HG03442 (cell line): ENCODE measurements at regions not wholly inside any gene's neighbourhood (a gene's known extent, or its start where the extent isn't known, plus 50 kb on each side); places are given as distances from the start of the nearest gene placed in this dataset.
A peak's percentile ranks its signal among the peaks of the same experiment; 100 is the strongest.

ENCODE experiments used
- ATAC-seq: cut with Tn5 transposase; IDR thresholded peaks from one replicate; pipeline ENCODE4 v1.9.1; 2021; ENCODE audit warnings: mild to moderate bottlenecking, moderate library complexity; ENCODE audit not compliant: unreplicated experiment

DNA sequence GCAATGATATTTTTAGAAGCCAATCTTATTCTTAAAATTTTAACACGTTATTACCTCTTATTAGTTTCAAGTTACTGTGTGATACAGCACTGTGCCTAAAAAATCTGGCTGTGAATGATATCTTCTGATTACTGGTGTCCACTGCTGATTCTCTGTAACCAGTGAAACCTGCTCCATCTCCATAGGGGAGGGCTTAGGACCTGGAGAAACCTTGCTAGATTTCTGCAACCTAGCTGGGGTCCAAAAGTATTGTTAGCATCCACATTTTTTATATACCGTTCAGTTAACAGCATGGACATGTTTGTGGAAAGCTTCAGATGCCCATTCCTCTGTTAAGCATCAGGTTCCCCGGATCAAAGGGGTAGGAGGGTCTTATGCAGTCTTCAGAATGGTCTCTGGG, 193.9 kb upstream of the TOPAZ1 start:
- no peak for ATAC-seq

DNA sequence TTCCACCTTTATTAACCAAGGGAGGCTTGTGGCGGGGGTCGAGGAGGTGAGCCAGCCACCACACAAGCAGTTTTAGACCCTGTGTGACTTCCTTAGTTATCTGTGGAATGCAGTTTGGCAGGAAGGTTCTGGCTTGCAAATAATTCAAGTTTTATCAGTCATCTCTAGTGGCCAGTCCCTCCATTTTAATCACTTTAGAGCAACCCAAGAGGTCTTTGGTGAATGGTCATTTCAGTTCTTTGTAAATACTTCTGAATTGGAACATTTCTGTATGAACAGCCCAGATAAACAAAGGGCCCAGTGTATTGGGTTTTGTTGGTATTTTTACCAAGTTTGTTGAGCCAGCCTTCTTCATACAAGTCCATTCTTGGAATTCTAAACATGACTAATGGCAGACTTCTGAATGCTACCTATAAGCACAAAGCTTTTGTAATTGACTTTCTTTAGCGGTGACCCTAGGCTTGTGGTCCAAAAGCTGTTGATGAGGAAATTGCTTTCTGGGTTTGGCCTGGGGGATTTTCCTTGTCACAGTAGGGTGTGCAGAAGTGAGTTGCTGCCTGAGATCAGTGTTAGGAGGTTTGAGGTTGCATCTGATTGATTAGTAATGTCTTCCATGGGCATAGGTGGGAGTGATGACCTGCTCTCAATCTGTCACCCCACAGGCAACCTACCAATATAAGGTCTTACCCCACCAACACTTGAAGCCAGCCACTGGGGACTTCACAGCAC, 193.3 kb upstream of the TOPAZ1 start:
- ATAC-seq = no peak

DNA sequence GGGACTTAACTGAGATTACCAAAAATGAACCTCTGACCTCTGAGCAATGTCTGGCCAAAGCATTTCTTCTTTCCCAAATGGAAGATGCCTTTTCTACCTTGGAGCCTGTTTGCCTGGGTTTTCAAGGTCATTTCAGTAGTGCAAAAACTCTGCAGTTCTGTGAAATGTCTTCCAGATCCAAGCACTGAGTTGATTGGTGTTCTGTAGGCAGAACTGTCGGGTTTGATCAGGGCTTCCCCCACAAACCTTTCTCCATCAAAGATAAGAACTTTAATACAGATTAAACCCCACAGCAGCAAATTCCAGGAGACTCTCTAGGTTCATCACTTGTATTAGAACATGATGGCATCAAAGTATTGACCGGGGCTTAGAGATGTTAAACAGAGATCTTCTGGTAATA, 192.7 kb upstream of the TOPAZ1 start:
- ATAC-seq = no peak

DNA sequence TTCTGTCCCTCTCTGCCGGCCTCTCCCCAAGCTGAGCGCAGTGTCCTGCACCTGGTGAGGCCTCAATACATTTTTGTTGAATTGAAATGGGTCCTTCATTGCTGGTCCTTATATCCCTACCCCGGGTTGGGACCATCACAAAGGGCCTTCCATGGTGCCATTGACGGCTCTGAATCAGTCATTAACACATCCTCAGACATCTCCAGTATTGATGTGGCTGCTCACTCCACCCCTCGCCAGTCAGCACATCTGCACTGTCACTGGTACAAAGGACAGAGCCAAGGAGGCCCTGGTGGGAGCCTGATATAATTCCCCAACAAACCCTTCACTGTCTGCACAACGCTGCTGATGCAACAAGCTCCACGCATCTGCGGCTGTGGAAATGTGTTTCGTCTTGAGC, 191.6 kb upstream of the TOPAZ1 start:
- ATAC-seq = no peak

DNA sequence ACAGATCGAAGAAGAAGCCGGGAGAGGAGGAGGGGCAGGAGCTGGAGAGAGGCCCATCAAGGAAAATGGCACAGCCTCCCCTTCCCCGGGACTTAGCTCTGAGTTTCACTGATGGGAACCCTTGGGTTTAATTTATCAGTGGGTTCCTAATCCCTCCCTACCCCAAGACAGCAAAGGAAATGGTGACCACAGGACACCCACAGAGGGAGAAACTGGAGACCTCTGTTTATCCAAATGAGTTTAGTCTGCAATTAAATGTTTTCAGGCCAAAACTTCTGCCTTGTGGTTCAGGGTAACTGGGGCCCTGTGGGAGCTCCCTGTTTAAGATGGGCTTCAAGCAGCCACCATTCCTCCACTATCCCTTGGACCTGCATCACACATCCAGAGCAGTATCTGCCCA, 190.8 kb upstream of the TOPAZ1 start:
- no peak for ATAC-seq

DNA sequence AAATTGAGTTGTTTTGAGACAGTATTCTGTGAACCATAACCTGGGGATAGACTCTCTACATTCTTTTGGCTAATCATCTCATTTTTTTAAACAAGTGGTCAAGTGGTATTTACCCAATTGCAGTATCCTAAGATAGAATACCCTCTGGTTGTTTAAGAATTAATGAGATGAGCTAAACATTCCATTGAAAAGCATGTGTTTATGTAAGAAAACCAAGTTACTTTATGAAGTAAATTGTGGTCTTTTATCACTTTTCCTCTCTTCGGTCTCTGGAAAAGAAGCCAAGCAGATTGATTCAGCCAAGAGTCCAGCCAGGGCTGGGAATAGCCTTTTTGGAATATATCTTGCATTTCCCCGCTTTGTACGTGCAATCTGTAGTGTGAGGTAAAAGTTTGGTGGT, 185.7 kb upstream of the TOPAZ1 start:
- ATAC-seq = no peak

DNA sequence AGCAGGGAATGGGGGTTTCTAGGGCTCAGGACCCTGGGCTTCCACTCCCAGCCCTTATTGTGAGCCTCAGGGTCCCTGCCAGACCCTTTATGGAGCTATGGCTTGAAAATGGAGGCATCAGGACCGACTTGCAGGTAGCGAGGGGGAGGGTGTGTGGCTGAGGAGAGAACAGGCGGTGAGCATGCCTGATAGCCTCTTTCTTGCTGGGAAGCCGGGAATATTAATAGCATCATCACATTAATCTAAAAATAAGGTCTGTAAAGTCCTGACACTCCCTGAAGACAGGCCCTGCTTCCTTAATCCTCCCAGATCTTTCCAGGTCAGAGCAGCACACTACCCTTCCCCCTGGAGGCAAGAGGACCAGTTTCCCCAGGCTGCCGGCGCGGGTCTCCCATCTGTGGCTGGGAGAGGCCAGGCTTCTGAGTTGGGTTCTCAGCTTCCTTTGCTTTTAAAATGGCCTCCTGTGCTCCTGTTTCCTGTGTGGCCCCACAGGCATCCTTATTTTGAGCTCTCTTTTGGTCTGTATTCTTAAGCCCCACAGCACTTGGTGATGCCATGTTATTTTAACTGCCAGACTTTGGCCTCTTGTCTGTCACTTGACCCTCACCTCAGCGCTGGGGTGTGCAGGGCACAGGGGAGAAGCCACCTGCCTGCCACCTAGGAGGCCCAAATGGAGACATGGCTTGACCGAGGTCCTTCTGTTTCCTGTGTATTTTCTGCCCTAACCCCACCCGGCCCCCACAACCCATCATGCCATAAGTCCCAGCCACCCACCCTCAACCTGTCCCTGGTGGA, 185.0 kb upstream of the TOPAZ1 start:
- ATAC-seq = no peak

DNA sequence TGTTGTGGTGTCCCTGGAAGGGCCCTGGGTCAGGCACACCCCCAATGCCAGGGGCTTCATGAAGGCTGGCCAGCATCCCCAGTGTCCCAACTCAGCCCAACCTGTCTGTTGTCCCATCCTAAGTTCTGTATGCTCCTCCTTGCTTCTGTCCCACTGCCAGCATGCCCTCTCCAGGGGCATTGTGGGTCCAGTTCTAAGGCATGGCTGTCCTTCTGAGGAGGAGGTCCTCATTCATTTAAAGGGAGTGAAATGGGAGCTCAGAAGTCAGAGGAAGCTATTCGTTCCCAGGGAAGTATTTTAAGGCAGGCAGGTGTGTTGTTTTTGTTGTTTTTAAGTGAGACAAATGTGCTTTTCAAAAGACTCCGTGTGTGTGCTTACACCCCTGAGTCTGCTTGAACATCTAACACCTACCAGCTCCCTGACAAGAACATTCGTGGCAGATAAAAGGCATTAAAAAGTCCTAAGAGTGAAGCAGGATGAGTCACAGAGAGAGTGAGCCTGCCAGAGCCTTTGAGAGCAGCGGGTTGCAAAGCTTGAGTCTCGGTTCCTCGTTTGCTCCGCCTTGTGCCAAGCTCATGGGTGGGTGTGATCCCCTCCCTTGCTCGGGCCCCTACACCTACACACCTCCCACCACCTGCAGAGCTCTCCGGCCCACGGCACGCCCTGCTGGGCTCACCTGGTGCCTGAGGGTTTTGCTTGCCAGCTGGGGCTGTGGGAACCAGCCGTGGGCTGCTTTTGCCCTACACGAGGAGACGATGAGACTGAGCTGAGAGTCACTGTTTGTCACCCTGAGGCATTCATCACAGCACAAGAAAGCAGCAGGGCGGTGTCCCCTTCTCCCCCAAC, 183.4 kb upstream of the TOPAZ1 start:
- ATAC-seq = peak; percentile 90

DNA sequence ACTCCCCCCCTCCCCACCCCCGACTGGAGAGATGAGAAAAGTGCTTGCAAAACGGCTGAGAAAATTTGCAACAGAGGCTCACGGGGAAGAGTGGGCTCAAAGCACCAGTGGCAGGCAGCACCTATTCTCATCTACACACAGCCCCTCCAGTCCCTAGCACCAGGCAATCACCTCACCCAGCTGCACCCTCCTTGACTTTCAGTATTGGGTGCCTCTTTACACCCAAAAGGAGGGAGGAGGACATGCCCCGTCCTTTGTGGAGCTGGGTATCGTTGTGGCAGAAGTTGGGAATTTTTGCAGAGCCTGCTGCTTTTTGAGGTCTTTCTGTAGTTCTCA, 182.8 kb upstream of the TOPAZ1 start:
- ATAC-seq = peak; percentile 8

DNA sequence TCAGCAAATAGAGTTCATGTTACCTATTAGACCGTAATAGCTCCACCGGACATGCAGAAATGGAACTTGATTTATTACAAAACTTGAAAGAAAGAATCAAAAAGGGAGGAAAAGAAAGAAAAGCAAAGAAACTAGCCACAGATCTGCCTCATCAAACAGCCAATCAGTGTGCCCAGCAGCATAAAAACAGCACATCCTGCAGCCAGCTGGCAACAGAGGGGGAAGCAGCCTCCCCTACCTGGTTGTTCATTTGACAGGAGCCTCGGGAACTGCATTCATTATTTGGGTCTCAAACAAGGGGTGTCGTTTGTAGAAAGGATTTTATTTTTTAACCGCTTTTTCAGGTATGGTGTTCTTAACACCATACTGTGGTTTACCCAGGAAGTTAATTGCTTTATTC, 181.5 kb upstream of the TOPAZ1 start:
- no peak for ATAC-seq

DNA sequence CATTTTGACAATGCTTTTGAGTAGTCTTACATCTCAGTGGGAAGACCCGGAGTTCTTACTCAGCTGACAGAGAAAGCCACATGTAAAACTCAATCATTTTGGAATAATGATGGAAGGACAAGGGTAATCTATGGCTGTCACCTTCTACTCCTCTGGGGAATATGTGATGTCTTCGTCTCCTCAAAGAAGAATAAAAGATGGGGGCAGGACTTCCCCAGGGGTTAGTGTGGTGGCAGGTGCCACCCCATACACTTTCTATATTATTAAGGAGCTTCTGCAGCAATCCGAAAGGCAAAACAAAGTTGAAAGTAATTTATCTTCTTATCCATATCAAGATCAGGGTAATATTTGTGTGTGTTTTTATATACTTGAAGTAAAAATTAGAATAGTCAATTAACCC, 180.4 kb upstream of the TOPAZ1 start:
- ATAC-seq = no peak

DNA sequence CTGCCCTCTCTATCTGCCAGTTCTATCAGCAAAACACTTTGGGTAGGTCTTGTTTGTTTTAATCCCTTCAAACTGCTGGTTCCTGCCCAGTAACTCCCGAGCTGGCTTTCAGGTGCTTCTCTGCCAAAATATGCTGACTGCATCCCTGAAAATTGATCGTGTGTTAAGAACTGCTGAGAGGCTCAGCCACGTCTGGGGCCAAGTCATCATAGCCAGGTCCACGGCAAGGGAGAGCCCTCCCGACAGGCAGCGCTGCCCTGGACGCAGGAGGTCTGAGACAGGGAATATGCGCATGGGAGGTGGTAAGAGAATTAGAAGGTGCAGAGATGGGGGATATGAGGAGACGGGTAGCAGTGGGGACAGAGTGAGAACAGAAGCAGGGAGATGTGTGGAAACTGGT, 179.7 kb upstream of the TOPAZ1 start:
- no peak for ATAC-seq

DNA sequence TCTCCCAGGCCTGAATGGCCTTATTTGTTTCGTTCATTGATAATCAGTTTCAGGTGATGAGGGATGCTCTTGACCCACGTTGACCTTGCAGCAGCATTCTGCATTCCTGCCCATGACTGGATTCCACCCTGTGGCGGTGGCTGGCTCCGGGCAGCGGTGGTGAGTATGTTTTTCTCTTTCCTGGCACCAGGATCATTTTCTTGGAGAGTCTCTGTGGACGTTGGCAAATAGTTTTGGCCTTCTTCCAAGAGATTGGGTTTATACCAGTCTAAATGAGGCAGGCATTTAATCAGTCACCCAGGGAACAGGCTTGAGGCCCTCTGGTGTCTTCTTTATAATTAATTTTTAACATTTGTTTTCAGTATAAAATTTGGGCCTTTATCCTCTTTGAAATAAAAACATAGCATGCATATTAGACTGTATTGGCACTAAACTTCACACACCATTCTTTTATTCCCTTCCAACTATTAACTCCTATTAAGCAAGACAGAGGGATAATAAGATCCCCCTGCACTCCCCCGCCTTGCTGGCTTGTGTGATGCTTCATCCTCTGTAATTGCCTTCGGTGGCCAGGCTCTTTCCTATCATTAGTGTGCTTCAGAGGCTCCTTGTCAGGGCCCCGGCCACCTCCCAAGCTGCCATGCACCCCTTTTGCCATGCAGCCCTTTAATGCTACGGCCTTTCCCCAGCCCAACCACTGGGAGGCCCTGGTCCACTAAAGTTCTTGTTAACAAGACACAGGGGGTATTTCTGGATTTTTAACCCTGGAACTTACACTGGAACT, 176.2 kb upstream of the TOPAZ1 start:
- no peak for ATAC-seq

DNA sequence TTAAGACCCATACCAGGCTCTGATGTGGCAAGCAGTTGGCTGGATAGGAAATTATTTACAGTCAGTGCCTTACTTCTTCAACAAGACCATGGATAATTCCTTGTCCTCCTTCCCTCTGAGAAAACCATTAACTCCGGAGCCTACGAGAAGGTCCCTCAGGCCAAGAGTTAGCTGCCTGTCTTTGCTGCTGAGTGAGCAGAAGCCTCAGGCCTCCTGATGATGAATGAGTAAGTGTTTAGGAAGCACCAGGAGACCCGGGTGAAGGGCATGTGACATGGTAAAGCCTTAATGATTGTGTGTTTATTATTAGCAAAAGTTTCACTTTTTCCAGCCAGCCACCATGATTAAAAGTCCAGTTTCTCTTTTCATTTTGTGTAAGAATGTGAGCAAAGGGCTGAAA, 174.9 kb upstream of the TOPAZ1 start:
- ATAC-seq = no peak

DNA sequence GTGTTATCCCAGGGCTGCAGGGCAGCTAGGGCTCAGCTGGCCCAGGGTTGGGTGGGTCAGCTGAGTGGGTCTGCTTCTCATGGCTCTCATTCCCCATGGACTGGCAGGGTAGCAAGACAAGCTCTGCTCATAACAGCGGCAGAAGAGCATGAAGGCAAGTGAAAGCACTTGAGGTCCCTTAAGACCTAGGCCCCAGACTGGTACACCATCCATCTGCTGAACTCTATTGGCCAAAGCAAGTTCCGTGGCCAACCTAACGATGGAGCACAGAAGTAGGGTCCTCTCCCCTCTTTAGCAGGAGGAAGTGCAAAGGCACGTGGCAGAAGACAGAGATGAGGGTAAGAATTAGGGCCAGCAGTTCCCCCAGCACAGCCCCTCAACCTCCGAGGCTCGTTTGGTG, 174.3 kb upstream of the TOPAZ1 start:
- no peak for ATAC-seq

DNA sequence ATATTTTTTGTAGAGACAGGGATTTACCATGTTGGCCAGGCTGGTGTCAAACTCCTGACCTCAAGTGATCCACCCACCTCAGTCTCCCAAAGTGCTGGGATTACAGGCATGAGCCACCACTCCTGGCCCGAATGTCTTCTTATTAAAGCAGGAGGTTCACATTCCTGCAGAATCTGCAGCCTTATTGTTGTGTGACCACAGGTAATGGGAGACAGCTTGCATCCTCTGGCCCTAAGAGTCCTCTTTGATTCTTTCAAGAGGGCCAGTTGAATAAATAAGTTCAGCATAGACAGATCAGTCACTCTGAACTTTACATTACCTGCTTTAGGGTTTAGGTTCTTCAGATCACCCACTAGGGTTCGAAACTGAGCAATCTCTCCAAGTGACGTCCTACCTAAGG, 172.9 kb upstream of the TOPAZ1 start:
- ATAC-seq = no peak

DNA sequence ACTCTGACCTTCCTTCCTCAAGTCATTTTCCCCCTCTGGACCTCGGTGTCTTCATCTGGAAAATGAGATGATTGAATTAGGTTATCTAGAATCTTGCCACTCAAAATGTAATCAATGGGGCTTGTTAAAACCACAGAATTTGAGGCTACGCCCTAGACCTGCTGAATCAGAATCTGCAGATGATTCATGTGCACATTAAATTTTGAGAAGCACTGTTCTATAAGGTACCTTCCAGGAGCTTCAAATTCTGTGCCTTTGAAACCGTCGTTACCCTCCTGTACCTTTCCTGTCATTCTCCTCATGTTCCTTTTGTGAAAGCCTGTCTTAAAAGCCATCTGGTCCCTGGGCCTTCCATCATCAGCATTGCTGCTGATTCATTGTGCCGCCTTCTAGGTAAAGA, 172.4 kb upstream of the TOPAZ1 start:
- no peak for ATAC-seq

DNA sequence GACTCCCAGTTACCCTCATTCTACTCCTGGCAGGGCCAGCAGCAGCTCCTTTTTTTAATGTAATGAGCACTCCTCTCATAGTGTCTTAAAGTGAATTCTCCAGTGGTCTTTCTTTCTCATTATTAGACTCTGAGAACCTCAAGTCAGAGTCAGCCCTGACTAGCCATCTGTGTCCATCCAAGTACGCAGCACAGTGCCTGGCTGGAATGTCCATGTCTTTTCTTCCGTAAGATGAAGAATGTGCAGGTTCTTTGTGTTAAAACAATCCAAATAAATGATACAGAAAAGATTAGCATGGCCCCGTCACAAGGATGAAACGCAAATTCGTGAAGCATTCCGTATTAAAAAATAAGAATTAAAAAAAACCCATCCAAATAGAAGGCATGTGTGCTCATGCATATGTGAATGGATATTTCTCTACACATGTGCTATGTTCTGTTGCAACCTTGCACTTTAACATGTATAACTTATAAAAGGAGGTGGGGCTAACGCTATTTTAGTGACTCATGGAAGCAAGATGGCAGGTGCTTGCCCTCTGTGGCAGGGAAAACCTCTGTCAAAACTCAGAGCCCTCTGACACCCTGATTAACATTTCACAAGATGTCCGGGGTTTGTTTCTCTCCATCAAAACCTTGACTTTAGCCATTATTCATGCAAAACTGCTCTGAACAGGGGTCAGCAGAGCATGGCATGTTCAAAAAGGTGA, 170.7 kb upstream of the TOPAZ1 start:
- ATAC-seq = no peak

DNA sequence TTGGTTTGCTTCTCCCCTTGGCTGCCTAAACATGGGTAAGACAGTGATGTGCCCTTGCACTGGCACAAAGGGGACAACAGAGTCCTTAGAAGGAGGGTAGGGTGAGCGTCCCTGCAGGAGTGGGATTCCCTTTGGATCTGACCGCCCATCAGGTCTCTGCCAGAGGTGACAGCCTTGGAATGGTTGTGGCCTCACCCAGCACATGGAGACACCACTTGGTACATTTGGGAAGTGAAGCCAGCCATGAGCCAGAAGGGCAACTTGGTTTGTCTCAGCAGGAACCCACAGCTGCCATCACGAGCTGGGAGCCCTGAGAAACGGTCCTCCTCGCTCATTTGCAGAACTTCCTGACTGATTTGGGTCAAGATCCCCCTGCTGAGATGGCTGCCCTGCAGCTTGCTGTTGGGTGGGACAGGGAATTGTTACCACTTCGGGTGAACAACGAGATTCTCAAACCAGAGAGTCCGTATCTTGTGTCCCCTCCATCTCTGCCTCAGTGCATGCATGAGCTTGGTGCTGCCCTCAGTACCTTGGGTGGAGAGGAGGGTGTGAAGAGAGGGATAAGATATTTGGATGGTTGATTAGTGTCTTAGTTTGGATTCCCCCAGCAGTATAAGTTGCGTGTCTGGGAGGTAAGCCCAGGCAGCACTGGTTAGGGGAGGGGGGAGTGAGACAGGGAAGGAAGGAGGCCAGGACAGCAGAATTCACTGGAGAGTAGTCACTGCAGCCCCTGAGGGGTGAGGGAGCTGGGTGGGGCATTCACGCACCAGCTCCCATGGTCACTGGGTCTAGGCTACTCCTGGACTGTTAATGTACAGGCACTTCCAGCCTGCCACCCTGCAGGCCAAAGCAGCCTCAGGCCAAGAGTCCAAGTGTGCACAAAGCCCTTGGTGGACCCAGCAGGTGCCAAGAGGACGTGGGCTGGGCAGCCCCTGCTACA, 168.8 kb upstream of the TOPAZ1 start:
- ATAC-seq = no peak
